MV-4-11 (cell line): ENCODE measurements at regions not wholly inside any gene's neighbourhood (a gene's known extent, or its start where the extent isn't known, plus 50 kb on each side); places are given as distances from the start of the nearest gene placed in this dataset.

Experiments used
- DNase-seq: peaks from one replicate; lab custom pipeline; 2025; lab: John Stamatoyannopoulos, UW

DNA sequence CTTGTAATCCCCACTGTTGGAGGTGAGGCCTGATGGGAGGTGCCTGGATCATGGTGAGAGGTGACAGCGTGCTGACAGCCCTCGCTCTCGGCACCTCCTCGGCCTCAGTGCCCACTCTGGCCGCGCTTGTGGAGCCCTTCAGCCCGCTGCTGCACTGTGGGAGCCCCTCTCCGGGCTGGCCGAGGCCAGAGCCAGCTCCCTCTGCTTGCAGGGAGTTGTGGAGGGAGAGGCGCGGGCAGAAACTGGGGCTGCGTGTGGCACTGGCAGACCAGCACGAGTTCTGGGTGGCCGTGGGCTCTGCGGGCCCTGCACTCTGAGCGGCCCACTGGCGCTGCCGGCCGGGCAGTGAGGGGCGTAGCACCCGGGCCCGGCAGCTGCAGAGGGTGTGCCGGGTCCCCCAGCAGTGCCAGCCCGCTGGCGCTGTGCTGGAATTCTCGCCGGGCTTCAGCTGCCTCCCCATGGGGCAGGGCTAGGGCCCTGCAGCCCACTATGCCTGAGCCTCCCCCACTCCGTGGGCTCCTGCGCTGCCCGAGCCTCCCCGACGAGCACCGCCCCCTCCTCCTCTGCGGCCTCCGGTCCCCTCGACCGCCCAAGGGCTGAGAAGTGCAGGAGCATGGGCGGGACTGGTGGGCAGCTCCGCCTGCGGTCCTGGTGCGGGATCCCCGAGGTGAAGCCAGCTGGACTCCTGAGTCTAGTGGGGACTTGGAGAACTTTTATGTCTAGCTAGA lies 197.1 kb downstream of the SPP2 start:
- no peak for DNase-seq

DNA sequence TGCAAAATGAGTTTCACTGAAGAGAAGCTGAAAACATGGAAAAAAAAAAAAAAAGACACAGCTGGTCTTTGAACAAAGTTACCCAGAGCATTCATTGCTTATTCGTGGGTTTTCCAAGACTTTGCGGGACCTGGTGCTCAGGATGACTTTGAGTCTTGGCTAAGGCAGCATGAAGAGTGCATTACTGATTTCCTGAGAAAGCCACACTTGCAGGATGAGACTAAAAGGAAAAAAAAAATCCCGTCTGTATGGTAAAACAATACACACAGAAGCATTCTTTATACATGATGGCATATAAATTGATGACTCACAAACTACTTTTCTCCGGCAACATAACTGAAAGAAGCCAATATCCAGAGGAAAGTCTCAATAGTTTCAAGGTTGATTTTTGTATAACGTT lies 195.4 kb downstream of the SPP2 start:
- DNase-seq = no peak

DNA sequence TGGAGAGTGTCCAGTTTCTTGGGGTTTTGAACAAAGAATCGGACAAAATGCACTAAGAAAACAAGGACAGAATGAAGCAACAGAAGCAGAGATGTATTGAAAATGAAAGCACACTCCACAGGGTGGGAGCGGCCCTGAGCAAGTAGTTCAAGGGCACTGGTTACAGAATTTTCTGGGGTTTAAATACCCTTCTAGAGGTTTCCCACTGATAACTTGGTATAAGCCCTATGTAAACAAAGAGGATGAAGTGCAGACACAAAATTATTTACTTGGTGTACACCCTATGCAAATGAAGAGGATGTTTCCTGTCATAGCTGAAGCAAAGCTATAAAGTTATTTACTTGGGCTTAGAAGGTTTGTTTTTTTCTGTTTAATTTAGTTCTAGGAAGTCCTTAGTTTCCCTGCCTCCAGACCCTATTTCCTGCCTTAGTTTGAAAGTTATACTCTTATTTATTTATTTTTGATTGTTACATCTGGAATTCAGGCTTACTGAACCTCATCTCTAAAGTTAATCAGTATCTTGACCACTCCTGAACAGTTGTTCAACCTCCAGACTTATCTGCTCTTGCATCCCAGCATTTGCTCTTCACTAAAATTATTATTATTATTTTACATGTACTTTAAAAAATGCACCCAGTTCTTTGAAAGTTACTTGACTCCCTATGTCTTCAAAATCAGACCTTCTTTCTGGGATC lies 193.5 kb downstream of the SPP2 start:
- DNase-seq = no peak

DNA sequence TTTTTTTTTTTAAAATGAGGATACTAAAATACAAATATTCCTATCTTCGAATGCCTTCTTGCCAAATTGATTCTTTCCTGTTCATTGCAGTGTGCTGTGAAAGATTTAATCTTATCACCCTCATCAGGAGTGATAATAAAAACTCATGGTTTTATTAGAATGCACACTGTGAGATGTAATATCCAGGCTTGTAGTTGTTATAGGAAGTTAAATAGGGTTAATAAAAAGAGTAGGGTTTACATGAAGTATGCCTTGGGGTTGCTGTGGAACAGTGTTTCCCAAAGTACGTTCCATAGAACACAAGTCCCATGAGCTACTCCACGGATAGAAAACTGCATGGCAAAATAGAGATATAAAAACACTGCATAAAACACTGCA lies 191.9 kb downstream of the SPP2 start:
- DNase-seq = no peak

DNA sequence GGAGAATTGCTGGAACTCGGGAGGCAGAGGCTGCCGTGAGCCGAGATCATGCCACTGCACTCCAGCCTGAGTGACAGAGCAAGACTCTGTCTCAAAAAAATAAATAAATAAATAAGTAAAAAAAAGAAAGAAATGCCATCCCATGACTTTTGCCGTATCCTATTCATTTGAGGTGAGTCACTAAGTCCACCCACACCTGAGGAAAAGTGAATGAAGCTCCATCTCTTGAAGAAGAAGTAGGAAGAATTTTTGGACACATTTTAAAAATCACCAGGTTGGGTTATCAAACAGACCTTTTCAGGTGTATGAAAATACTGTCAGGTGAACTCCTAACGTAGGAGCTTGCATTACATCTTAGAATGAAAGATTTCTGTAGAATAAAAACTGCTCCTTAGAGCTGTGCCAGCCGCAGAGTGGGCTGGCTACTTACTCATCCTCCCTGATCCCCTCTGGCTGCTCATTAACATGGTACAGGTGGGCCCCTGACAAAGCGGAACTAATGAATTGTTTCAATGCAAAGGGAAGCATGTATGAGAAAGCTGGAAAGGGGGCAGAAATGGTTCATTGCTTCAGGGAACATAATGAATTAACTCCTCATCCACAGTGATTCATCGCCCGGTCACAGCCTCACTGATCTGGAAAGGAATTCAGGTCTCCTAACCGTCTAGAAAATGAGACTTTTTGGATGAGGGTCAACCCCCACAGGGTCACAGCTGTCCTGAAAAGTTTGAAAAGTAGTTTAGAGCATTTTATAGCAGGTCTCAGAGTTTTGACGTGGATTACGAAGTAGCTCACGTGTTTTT lies 191.4 kb downstream of the SPP2 start:
- no peak for DNase-seq

DNA sequence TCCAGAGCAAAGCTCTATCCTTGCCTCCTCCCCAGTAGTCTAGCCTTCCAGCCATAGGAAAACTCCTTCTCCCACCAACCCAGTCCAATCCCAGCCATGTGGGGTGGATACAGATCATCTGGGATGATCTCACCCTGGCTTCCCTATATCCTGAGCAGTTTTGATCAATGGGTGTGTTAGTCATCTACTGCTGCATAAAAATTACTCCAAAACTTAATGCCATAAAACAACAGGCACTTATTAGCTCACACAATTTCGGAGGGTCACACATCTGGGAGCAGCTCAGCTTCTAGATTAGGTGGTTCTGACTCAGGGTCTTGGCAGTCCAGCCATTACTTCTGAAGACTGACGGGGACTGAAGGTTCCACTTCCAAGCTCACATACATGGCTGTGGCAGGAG lies 190.4 kb downstream of the SPP2 start:
- no peak for DNase-seq

DNA sequence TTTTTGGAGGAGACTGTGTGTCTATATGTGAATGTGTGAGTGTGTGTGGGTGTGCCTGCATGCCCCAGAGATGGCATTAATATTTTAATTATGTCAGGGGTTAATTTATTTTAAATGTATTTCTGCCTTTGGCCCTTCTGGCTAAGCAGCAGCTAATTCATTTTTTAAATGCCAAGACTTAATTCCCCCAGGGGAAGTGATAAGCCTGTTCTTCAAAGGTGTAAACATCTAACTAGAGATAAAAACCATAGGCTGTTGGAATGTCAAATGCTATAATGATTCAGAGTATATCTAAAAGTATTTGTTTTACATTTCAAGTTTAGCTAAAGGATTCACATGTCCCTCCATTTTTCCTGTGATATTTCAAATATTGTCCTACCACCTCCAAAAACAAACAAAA lies 184.7 kb downstream of the SPP2 start:
- DNase-seq = no peak

DNA sequence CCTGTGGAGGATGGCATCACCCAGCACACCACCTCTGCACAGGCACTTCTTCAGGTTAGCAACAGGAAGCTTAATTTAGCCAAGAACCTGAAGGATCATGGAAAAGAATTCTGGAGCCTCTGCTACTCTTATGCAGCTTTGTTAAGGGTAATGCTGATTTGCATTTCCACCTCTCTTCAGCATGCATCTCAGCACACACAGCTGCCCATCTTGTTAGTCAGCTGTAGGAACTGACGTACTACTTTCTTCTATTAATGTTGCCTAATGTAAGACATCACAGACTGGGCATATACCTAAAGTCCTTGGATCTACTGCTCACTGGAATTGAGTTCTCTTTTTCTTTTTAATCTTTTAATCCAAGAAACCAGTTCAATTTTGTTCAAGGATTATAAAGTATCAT lies 181.0 kb downstream of the SPP2 start:
- DNase-seq = no peak

DNA sequence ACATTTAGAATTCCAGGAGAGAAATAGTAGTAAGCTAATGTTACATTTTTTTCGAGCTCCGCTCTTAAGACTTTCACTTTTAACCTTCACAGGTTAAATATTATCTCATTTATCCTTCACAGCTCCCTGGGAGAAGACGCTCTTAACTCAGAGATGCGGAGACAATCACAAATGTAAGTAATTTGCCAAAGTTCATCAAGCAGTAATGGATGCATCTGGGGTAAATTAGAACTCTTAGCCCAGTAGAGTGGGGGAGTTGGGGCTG lies 168.5 kb downstream of the SPP2 start:
- no peak for DNase-seq

DNA sequence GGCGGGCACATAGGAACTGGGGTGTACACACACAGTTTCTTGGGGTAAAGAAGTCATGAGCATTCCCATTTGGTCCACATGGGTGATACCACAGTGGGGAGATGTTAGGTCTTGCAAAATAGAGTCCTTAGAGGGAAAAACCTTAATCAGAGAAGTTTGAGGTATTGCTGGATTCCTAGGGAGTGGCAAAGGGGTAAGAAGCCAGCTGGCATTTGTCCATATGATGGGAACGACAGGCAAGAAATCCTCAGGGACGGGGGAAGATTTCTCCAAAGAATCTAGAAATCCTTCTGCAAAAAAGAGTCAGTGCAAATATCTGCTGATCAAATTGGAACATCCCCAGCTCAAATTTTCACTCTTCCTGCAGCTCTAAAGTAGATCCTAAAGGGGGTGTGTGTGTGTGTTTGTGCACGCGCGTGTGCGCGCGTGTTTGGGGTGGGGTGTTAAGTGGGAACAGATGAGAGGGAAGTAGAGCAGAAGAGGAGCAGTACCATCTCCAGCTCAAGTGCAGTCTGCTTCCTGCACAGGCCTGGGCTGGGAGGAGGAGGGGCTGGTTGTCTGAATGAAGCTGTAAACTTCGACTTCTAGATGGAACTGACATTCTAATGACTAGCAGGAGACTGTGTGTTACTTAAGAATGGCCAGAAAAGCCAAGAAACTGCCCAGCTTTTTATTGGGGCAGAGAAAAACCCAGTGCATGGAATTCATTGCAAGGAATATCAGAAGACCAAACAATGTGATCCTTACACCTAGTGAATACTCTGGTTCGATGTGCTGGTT lies 168.0 kb downstream of the SPP2 start:
- no peak for DNase-seq

DNA sequence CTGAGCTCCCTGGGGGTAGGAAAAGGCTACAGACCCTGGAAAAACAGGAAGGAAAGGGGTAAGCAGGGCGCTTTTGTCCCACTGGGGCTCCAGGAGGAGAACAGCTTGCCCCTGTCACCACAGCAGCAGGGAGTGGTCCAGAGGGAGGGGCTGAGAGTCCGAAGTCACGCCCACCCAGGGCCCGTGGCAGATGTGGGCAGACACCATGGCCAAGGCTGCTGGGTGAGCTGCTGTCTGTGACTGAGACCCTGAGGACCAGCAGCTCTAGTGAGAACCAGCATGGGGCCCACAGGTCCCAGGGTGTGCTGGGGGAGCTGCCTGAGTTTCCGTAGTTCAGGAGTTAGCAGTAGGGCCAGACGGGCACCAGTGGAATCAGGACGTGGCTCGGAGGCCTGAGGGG lies 162.0 kb downstream of the SPP2 start:
- DNase-seq = no peak

DNA sequence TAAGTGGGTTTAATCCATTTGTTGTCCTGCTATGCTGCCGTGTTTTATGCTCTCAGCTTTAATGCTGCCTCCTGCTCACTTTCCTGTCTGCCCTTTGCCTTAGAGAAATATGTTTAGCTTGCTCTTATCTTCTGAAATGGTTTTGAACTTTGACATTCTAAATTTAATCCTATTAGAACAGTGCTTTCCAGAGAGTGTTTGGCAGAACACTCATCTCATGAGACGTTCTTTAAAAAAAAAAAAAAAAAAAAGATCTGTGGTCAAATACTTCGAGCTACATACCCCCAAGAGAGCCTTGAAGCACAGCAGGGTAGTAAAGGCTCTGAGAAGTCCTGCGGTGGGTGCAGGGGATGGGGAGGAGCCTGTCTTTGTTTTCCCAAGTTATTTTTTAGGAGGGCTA lies 161.3 kb downstream of the SPP2 start:
- no peak for DNase-seq

DNA sequence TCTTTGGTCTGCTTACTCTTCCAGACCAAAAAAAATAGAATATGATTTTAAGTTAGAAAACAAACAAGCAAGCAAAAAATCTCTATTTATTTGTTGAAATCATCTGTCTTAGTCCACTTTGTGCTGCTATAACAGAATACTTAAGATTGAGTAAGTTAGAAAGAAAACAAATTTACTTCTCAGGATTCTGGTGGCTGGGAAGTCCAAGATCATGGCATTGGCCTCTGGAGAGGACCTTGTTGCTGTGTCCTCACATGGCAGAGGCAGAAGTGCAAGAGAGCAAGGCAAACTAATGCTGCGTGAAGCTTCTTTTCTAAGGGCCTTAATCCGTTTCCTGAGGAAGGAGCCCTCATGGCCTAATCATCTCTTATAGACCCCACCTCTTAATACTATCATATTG lies 156.2 kb downstream of the SPP2 start:
- DNase-seq = no peak

DNA sequence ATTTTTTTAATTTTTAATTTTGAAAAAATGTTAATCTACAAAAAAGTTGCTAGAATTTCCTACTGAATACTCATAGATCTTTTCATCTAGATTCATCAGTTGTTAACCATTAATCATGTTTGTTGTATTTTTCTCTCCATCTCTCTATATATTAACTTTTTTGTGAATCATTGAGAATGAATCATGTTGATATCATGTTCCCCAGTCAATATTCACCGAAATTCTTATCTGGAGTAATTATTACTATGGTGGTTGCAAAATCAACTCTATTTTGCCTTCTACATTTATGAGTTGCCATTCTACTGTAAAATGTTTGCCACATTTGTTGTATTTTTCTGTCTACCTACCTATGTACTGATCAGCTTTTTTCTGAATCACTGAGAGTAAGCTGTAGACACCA lies 154.0 kb downstream of the SPP2 start:
- no peak for DNase-seq

DNA sequence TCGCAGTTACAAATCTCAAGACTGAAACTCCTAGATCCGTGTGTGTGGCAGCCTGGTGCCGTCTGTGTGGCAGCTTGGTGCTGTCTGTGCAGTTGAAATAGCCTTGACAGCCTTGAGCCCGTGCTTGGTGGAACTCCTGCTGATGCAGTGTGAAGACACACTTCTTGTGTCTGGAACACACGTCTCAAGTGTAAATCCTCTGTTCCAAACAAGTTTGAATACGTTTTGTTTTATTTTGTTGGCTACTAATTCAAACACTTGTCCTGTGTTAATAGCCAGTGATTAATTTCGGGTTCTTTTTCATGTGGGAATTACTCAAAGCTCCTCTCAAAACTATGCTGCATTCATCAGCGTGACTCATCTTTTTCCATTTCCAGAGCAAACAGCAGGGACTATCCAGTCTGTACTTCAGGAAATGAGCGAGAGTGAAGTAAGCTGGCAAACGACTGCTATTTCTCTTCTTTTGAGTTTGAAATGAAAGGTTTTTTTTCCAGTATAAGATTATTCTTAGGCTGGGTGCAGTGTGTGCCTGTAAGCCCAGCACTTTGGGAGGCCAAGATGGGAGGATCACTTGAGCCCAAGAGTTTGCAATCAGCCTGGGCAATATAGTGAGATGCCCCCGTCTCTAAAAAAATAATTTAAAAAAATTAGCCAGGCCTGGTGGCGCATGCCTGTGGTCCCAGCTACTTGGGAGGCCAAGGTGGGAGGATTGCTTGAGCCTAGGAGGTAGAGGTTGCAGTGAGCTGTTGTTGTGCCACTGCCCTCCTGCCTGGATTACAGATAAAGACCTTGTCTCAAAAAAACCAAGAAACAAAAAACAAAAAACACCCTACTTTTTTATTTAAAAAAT lies 152.9 kb downstream of the SPP2 start:
- DNase-seq = no peak

DNA sequence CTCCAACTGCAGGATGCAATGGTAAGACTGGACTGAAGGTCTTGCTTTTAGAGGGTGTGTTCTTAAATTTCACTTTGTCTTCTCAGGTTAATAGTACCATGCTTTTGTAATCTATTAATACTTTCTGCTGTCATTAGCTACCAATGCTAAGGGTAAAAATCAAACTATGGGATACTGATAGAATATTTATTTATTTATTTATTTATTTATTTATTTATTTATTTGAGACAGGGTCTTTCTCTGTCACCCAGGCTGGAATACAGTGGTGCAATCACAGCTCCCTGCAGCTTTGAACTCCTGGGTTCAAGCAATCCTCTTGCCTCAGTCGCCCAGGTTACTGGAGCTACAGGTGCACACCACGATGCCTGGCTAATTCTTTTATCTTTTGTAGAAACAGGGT lies 152.1 kb downstream of the SPP2 start:
- no peak for DNase-seq

DNA sequence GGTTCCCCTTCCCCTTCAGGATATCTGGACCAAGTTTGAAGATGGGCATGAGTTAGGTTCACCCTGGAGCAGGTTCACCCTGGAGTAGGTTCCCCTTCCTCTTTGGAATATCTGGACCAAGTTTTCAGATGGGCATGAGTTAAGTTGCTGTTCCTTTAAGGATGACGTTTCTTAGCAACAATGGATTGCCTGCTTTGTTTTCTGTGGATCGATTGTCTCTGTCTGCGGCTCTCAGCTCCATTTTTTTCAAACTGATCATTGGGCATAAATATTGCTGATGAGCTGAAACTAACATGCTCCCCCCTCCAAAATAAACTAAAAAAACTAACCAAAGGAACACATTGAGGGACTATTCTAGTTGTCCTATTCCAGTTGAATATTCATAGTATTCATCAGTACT lies 149.5 kb downstream of the SPP2 start:
- DNase-seq = no peak

DNA sequence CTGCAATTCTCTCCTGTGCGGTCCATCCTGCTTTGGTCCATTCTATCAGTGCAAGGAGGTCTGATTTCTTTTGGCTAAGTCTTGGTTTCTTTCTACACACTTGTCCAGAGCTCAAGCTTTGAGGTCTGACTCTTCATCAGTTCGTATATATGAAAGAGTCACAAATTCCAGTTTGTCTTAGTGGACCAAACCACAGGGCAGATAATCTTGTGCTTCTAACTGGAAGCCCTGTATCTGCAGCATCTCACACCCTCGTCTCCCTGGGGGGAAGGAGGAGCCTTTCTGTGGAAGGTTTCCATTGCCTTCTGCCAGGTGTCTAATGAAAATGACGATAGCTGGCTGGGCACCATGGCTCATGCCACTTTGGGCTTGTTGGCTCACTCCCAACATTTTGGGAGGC lies 148.5 kb downstream of the SPP2 start:
- DNase-seq = no peak

DNA sequence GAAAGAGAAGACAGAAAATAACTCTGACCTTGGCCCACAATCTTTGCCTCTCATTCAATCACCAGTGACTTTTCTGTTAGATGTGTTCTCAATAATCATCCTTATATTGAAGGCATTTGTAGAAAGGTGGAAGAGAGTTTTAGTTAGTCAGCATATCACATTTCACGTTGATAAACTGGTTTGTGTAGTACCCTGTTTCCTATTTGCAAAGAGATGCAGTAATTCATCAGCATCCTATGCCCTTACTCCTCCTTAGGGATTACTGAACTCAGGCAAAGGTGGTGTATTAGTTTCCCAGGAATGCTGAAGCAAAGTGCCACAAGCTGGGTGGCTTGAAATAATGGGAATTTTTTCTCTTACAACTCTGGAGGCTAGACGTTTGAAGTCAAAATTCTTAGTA lies 145.0 kb downstream of the SPP2 start:
- no peak for DNase-seq

DNA sequence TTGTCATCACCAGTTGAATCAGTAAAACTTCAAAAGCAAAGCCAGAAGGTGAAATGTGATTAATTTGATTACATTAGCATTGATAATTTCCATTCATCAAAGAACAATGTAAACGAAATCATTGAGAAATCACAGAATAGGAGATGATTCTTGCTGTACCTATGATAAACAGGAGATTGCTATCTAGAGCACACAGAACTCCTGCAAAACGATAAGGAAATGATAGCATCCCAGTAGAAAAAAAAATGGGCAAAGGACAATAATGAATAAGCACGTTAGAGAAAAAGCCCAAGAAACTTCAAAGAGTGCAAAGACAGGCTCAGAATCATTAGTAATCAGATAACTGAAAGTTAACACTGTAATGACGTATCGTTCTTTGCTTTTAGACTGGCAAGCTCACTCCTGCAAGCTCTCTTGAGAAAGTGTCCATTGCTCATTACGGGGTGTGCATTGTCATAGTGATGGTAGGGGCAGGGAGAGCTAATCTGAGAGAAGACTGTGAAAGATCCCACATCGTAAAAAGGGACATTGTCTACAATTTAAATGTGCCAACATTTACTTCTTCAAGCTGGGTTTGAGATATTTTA lies 143.6 kb downstream of the SPP2 start:
- no peak for DNase-seq

DNA sequence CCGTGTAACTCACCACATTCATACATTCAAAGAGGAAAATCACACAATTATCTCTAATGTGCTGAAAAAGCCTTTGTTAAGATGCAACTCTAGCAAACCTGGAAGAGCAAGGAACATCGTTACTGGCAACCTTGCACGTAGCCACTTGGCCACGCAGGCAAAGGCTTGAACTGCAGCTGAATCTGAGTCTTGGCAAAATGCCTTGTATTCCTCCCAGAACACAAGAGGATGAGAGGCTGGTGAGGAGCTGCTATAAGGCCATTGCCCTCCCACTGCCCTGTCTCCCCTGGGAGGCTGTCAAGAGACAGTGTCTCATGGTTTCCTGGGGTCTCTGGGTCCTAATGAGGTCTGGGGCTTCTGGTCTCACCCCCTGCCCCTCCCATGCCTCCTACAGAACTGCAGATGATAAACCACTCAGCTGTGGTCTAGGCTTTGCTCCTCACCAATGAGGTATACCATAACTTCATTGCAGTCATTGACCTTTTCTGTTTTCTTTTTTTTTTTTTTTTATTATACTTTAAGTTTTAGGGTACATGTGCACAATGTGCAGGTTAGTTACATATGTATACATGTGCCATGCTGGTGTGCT lies 141.4 kb downstream of the SPP2 start:
- DNase-seq = no peak
